ENCODE measurements at regions not wholly inside any gene's neighbourhood (a gene's known extent, or its start where the extent isn't known, plus 50 kb on each side); places are given as distances from the start of the nearest gene placed in this dataset.
"Not testable (repeated sequence)": the region's sequence is repeated elsewhere in the genome, so short reads cannot be mapped to it uniquely, and the experiment has no call there.

GRCh38 chr7:153743434-153743833 lies 308.8 kb upstream of the DPP6 start:
- not testable (repeated sequence) for H3K27me3 ChIP-seq (ENCODE audit: insufficient read depth, low read length); H2AFZ ChIP-seq (ENCODE audit: low read depth, low read length); H3K4me1 ChIP-seq (ENCODE audit: insufficient read depth, low read length); H3K36me3 ChIP-seq (ENCODE audit: insufficient read depth, low read length); H3K9me3 ChIP-seq (ENCODE audit: low read length); H3K4me3 ChIP-seq (ENCODE audit: low read length)

GRCh38 chr7:153747969-153748368 lies 304.2 kb upstream of the DPP6 start:
- not testable (repeated sequence) for H3K27me3 ChIP-seq (ENCODE audit: insufficient read depth, low read length); H3K4me3 ChIP-seq (ENCODE audit: low read length)

GRCh38 chr7:153748885-153749284 lies 303.3 kb upstream of the DPP6 start:
- H3K36me3 ChIP-seq (ENCODE audit: insufficient read depth, low read length); H3K9me3 ChIP-seq (ENCODE audit: low read length); H3K4me3 ChIP-seq (ENCODE audit: low read length); H3K4me1 ChIP-seq (ENCODE audit: insufficient read depth, low read length); H2AFZ ChIP-seq (ENCODE audit: low read depth, low read length); H3K27me3 ChIP-seq (ENCODE audit: insufficient read depth, low read length): not testable (repeated sequence)

More at GRCh38 chr7:153747969-153748368, 304.2 kb upstream of the DPP6 start:
- H3K36me3 ChIP-seq (ENCODE audit: insufficient read depth, low read length); H3K9me3 ChIP-seq (ENCODE audit: low read length); H3K4me1 ChIP-seq (ENCODE audit: insufficient read depth, low read length); H2AFZ ChIP-seq (ENCODE audit: low read depth, low read length): not testable (repeated sequence)

GRCh38 chr7:153765869-153766268 lies 286.3 kb upstream of the DPP6 start:
- H3K4me3 ChIP-seq (ENCODE audit: low read length); H3K27me3 ChIP-seq (ENCODE audit: insufficient read depth, low read length); H3K9me3 ChIP-seq (ENCODE audit: low read length); H3K4me1 ChIP-seq (ENCODE audit: insufficient read depth, low read length); H2AFZ ChIP-seq (ENCODE audit: low read depth, low read length); H3K36me3 ChIP-seq (ENCODE audit: insufficient read depth, low read length): not testable (repeated sequence)

- not testable (repeated sequence) for H3K27me3 ChIP-seq (ENCODE audit: insufficient read depth, low read length); H3K4me3 ChIP-seq (ENCODE audit: low read length); H3K4me1 ChIP-seq (ENCODE audit: insufficient read depth, low read length); H3K36me3 ChIP-seq (ENCODE audit: insufficient read depth, low read length); H3K9me3 ChIP-seq (ENCODE audit: low read length); H2AFZ ChIP-seq (ENCODE audit: low read depth, low read length)
Measured at GRCh38 chr7:153766926-153767325, 285.3 kb upstream of the DPP6 start.

GRCh38 chr7:153772966-153773365 lies 279.2 kb upstream of the DPP6 start:
- Histone ChIP-seq H3K4me3 (ENCODE audit: low read length) (no peak overlapping the region), H3K27me3 (ENCODE audit: insufficient read depth, low read length) (no peaks in the 10 kb centered on the region), H2AFZ (ENCODE audit: low read depth, low read length) (no peak overlapping the region), H3K36me3 (ENCODE audit: insufficient read depth, low read length) (no peaks in the 10 kb centered on the region), H3K9me3 (ENCODE audit: low read length) (no peaks in the 10 kb centered on the region), H3K4me1 (ENCODE audit: insufficient read depth, low read length) (no peaks in the 10 kb centered on the region)

GRCh38 chr7:153776940-153777339 lies 275.3 kb upstream of the DPP6 start:
- not testable (repeated sequence) for H3K9me3 ChIP-seq (ENCODE audit: low read length); H3K4me3 ChIP-seq (ENCODE audit: low read length); H3K36me3 ChIP-seq (ENCODE audit: insufficient read depth, low read length)

GRCh38 chr7:153797363-153797762 lies 254.8 kb upstream of the DPP6 start:
- not testable (repeated sequence) for H3K4me3 ChIP-seq (ENCODE audit: low read length); H3K36me3 ChIP-seq (ENCODE audit: insufficient read depth, low read length); H3K4me1 ChIP-seq (ENCODE audit: insufficient read depth, low read length); H2AFZ ChIP-seq (ENCODE audit: low read depth, low read length); H3K27me3 ChIP-seq (ENCODE audit: insufficient read depth, low read length); H3K9me3 ChIP-seq (ENCODE audit: low read length)

More at GRCh38 chr7:153776940-153777339, 275.3 kb upstream of the DPP6 start:
- not testable (repeated sequence) for H3K4me1 ChIP-seq (ENCODE audit: insufficient read depth, low read length); H2AFZ ChIP-seq (ENCODE audit: low read depth, low read length); H3K27me3 ChIP-seq (ENCODE audit: insufficient read depth, low read length)

GRCh38 chr7:153808117-153808516 lies 244.1 kb upstream of the DPP6 start:
- Histone ChIP-seq H3K4me1 (ENCODE audit: insufficient read depth, low read length) (no peaks in the 10 kb centered on the region), H3K27me3 (ENCODE audit: insufficient read depth, low read length) (no peaks in the 10 kb centered on the region), H2AFZ (ENCODE audit: low read depth, low read length) (no peak overlapping the region), H3K36me3 (ENCODE audit: insufficient read depth, low read length) (no peaks in the 10 kb centered on the region), H3K9me3 (ENCODE audit: low read length) (no peaks in the 10 kb centered on the region), H3K4me3 (ENCODE audit: low read length) (no peak overlapping the region)

- no peak overlapping the region for H2AFZ ChIP-seq (ENCODE audit: low read depth, low read length)
- no peak overlapping the region for H3K4me3 ChIP-seq (ENCODE audit: low read length)
- no peaks in the 10 kb centered on the region for H3K9me3 ChIP-seq (ENCODE audit: low read length)
- no peaks in the 10 kb centered on the region for H3K4me1 ChIP-seq (ENCODE audit: insufficient read depth, low read length)
- peaks cover 10% of the 10 kb centered on the region for H3K27me3 ChIP-seq (ENCODE audit: insufficient read depth, low read length)
- no peaks in the 10 kb centered on the region for H3K36me3 ChIP-seq (ENCODE audit: insufficient read depth, low read length)
Measured at GRCh38 chr7:153829525-153829924, 222.7 kb upstream of the DPP6 start.

GRCh38 chr7:153832160-153832559 lies 220.0 kb upstream of the DPP6 start:
- Histone ChIP-seq H2AFZ (ENCODE audit: low read depth, low read length) (no peak overlapping the region), H3K4me1 (ENCODE audit: insufficient read depth, low read length) (no peaks in the 10 kb centered on the region), H3K27me3 (ENCODE audit: insufficient read depth, low read length) (peaks cover 10% of the 10 kb centered on the region), H3K36me3 (ENCODE audit: insufficient read depth, low read length) (no peaks in the 10 kb centered on the region), H3K9me3 (ENCODE audit: low read length) (no peaks in the 10 kb centered on the region), H3K4me3 (ENCODE audit: low read length) (no peak overlapping the region)

GRCh38 chr7:153835103-153835502 lies 217.1 kb upstream of the DPP6 start:
- Histone ChIP-seq H3K4me1 (ENCODE audit: insufficient read depth, low read length) (no peaks in the 10 kb centered on the region), H2AFZ (ENCODE audit: low read depth, low read length) (no peak overlapping the region), H3K4me3 (ENCODE audit: low read length) (no peak overlapping the region), H3K27me3 (ENCODE audit: insufficient read depth, low read length) (peaks cover 6% of the 10 kb centered on the region), H3K9me3 (ENCODE audit: low read length) (no peaks in the 10 kb centered on the region), H3K36me3 (ENCODE audit: insufficient read depth, low read length) (no peaks in the 10 kb centered on the region)

GRCh38 chr7:153835712-153836265 lies 216.4 kb upstream of the DPP6 start:
- Histone ChIP-seq H3K4me3 (ENCODE audit: low read length) (no peak overlapping the region), H3K4me1 (ENCODE audit: insufficient read depth, low read length) (no peaks in the 10 kb centered on the region), H3K9me3 (ENCODE audit: low read length) (no peaks in the 10 kb centered on the region), H3K27me3 (ENCODE audit: insufficient read depth, low read length) (peaks cover 6% of the 10 kb centered on the region), H3K36me3 (ENCODE audit: insufficient read depth, low read length) (no peaks in the 10 kb centered on the region), H2AFZ (ENCODE audit: low read depth, low read length) (no peak overlapping the region)

GRCh38 chr7:153838591-153838990 lies 213.6 kb upstream of the DPP6 start:
- Histone ChIP-seq H2AFZ (ENCODE audit: low read depth, low read length) (no peak overlapping the region), H3K4me3 (ENCODE audit: low read length) (no peak overlapping the region), H3K9me3 (ENCODE audit: low read length) (no peaks in the 10 kb centered on the region), H3K27me3 (ENCODE audit: insufficient read depth, low read length) (no peaks in the 10 kb centered on the region), H3K36me3 (ENCODE audit: insufficient read depth, low read length) (no peaks in the 10 kb centered on the region), H3K4me1 (ENCODE audit: insufficient read depth, low read length) (no peaks in the 10 kb centered on the region)

All from neuron (in vitro differentiated cells).